HG03439 (cell line): ENCODE measurements at regions not wholly inside any gene's neighbourhood (a gene's known extent, or its start where the extent isn't known, plus 50 kb on each side); places are given as distances from the start of the nearest gene placed in this dataset.

ENCODE experiments used
- ATAC-seq: cut with Tn5 transposase; IDR thresholded peaks from one replicate; pipeline ENCODE4 v1.9.1; 2021; ENCODE audit warnings: mild to moderate bottlenecking, moderate library complexity; ENCODE audit not compliant: unreplicated experiment

GRCh38 chr14:98791661-98792060 is 480.3 kb downstream of the BCL11B start:
- ATAC-seq, result no peak

DNA sequence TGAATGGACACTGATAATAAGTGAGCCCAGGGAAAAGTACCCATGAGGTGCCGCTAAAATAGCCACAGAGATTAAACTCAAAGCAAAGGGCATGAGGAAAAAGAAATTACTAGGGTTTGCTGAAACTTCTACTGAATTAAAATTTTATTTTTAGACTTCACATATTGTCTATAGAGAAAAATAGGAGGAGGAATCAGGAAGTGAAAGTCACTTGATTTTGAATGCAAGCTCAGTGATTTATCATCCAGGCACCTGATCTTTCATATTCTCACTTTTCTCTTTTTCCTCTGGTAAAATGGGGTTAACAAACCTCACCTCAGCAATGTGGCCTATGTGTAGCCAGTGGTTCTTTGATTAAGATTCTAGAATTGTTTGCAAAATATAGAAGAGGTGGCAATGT is 479.8 kb downstream of the BCL11B start:
- ATAC-seq, result no peak

GRCh38 chr14:98798099-98798498 is 473.9 kb downstream of the BCL11B start:
- no peak for ATAC-seq

GRCh38 chr14:98799891-98800290 is 472.1 kb downstream of the BCL11B start:
- ATAC-seq, result no peak

DNA sequence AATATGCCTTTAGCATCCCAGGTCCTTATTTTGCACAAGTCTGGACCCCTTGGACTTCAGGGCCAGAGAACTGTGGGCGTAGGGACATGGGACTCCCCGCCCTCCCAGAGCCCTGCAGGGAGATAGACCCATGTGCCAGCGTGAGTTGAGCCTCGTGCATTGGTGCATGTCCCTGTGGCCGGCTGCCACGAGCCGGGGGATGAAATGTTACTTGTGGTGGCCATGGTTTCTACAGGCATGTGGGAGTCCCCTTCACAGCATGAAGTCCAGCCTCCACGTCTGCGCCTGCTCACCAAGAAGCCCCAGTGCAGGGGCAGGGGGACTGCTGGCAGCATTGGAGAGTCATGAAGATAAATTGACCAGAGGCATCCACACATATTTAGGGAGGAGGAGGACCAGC is 470.0 kb downstream of the BCL11B start:
- no peak for ATAC-seq

GRCh38 chr14:98803196-98803595 is 468.8 kb downstream of the BCL11B start:
- ATAC-seq, result no peak

- no peak for ATAC-seq
Measured at GRCh38 chr14:98808494-98809407, 463.2 kb downstream of the BCL11B start.

DNA sequence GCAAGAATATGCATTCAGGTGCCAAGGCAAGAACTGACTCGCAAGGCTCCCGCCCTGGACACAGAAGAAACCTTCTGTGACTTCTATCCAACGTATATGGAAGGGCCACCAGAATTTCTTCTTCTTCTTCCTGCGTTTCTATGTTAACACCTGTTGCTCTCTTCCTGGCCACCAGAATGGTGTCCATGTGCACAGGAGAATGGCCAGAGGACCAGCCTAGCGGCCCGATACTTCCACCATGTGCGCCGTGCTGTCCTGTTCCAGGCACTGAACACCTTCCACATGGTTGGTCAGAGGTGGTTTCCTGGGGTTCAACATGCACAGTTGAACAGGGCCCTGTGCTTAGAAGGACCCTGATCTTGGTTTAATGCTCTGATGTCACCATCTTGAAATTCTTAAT is 455.8 kb downstream of the BCL11B start:
- ATAC-seq, result no peak

DNA sequence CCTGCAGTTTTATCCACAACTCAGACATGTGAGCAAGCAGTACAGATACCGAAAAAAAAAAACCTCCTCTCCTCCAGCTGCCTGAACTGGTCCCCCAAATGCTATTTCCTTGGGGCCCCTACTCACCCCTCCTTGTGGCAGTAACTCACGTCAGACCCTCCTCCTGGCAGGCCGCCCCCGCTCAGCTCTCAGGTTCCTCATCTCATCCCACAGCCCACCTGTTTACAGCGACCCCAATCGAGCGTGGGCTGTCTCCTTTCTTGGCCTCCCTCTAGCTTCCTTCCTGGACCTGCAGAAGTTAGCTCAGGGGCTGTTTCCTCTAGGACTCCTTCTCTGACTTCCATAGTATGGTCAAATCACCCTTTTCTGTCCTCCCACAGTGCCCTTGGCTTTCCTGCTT is 455.3 kb downstream of the BCL11B start:
- ATAC-seq, result no peak

DNA sequence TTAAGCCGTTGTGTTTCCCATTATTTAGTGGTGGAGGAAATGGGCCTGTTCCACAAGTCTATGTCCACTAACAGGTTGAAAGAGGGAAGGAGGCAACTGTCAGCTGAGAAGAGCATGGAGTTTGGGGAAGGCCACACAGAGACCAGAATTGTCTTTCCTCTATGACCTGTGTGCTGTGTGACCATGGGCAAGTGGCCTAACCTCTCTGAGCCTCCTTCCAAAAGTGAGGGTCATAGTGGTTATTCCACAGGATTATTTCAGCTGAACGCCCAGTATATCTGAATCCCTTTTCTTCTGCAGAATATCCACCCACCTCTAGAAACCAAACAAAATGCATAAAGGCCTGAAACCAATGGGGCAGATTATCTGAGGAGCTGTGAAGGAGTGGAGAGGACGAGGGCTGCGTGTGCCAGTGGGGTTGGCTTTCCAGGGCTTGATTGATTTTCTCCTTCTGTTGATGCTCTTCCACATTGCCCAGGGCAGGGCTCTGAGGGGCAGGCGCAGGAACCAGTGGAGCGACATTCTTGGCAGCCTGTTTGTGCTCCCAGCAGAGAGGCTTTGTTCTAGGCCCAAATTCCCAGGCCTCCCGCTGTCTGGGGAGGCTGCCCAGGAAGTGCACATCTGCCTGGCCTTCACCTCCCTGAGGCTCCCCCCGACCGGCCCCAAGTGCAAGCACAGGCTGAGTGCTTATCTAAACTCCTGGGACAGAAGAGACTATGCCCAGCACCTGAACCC is 452.7 kb downstream of the BCL11B start:
- ATAC-seq, result no peak

- no peak for ATAC-seq
Measured at GRCh38 chr14:98819867-98820206, 452.2 kb downstream of the BCL11B start.

DNA sequence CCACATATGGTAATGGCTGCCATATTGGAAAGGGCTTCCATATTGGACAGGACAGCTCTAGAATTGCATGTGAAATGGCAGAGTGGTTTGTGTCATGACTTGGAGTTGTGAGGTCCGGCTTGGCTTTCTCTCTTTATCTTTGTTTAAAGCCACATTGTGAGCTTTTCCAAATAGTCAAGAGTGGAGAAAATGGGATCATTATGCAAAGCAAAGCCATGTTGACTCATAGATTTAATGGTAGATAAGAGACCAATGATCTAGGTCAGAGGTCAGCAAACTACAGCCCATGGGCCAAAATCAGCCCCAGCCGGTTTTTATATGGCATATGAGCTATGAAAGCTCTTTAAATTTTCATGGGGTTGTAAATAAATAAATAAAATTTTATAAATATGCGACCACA is 449.1 kb downstream of the BCL11B start:
- no peak for ATAC-seq

- no peak for ATAC-seq
Measured at GRCh38 chr14:98826618-98827017, 445.4 kb downstream of the BCL11B start.

GRCh38 chr14:98834119-98834518 is 437.9 kb downstream of the BCL11B start:
- no peak for ATAC-seq

- no peak for ATAC-seq
Measured at GRCh38 chr14:98835051-98835824, 436.8 kb downstream of the BCL11B start.

DNA sequence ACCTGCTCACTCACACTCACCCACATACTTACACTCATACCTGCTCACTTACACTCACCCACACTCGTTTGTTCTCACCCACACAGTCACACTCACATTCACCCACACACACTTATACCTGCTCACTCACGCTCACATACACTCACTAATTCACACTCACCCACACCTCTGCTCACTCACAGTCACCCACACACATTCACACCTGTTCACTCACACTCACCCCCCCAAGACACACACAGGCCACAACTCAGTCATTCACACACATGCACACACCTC is 436.2 kb downstream of the BCL11B start:
- no peak for ATAC-seq

DNA sequence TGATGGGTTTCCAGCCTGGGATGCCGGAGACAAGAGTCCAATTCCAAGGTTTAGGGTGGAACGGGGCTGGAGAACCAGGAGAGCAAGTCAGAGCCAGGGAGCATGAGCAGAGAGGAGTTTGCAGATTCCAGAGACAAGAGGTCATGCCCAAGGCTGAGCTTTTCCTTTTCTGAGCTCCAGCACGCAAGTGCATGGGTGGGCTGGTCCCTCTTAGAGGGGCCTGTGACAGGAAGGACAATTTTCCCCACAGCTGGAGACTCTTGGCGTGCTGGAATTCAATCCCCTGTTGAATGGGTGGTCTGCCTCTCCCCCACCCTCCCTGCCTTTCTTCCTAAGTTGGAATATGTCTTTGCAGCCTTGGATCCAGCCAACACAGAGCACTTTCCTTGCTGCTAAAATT is 431.9 kb downstream of the BCL11B start:
- no peak for ATAC-seq

GRCh38 chr14:98840511-98840910 is 431.5 kb downstream of the BCL11B start:
- ATAC-seq, result no peak

GRCh38 chr14:98844456-98844855 is 427.5 kb downstream of the BCL11B start:
- ATAC-seq, result no peak

GRCh38 chr14:98847521-98848468 is 424.2 kb downstream of the BCL11B start:
- no peak for ATAC-seq
